Ishikawa (cell line): ENCODE measurements at regions not wholly inside any gene's neighbourhood (a gene's known extent, or its start where the extent isn't known, plus 50 kb on each side); places are given as distances from the start of the nearest gene placed in this dataset.

ENCODE experiments used
- CEBPB ChIP-seq: IDR thresholded peaks from 2 replicates; pipeline ENCODE4 v1.6.1; 2012
- CREB1 ChIP-seq: IDR thresholded peaks from 2 replicates; pipeline ENCODE4 v1.6.1; 2012; ENCODE audit warnings: low read depth
- EGR1 ChIP-seq: IDR thresholded peaks from 2 replicates; pipeline ENCODE4 v1.6.1; 2012
- EP300 ChIP-seq: IDR thresholded peaks from 2 replicates; pipeline ENCODE4 v1.6.1; 2012; ENCODE audit warnings: borderline replicate concordance
- FOXM1 ChIP-seq: IDR thresholded peaks from 2 replicates; pipeline ENCODE4 v1.6.1; 2012; ENCODE audit warnings: low read depth, borderline replicate concordance
- MAX ChIP-seq: IDR thresholded peaks from 2 replicates; pipeline ENCODE4 v1.6.1; 2012
- NFIC ChIP-seq: IDR thresholded peaks from 2 replicates; pipeline ENCODE4 v1.6.1; 2012
- RAD21 ChIP-seq: IDR thresholded peaks from 2 replicates; pipeline ENCODE4 v1.6.1; 2012; ENCODE audit warnings: low read depth
- TAF1 ChIP-seq: IDR thresholded peaks from 2 replicates; pipeline ENCODE4 v1.6.1; 2012; ENCODE audit warnings: low read depth, mild to moderate bottlenecking
- TCF12 ChIP-seq: IDR thresholded peaks from 2 replicates; pipeline ENCODE4 v1.6.1; 2012; ENCODE audit warnings: low read depth
- TEAD4 ChIP-seq: IDR thresholded peaks from 2 replicates; pipeline ENCODE4 v1.6.1; 2012
- USF1 ChIP-seq: IDR thresholded peaks from 2 replicates; pipeline ENCODE4 v1.6.1; 2012
- YY1 ChIP-seq: IDR thresholded peaks from 2 replicates; pipeline ENCODE4 v1.6.1; 2012; ENCODE audit warnings: low read depth
- ZBTB7A ChIP-seq: IDR thresholded peaks from 2 replicates; pipeline ENCODE4 v1.6.1; 2012; ENCODE audit warnings: low read depth
- TF ChIP-seq, protein P1 (sequence below): IDR thresholded peaks from 2 replicates; pipeline ENCODE4 v1.6.1; 2012; ENCODE audit warnings: low read depth, mild to moderate bottlenecking

DNA sequence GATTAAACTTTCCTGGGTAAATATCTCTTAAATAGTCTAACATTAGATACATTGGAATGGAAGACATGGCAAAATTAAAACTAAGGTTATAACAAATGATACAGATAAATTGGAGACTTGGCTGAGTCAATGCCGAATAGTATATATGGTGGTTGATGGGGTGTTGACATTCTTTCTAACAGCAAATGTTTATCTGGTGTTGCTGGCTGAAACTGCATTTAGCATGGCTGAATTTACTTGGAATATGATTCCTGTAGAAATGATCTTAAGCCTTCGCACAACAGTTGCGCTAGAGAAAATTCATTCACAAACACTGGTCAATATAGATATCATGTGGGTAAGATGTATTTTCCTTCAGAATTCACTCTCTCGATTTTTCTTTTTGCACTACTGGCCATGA, 646.0 kb upstream of the CXADR start:
- TF ChIP-seq, protein P1, sequence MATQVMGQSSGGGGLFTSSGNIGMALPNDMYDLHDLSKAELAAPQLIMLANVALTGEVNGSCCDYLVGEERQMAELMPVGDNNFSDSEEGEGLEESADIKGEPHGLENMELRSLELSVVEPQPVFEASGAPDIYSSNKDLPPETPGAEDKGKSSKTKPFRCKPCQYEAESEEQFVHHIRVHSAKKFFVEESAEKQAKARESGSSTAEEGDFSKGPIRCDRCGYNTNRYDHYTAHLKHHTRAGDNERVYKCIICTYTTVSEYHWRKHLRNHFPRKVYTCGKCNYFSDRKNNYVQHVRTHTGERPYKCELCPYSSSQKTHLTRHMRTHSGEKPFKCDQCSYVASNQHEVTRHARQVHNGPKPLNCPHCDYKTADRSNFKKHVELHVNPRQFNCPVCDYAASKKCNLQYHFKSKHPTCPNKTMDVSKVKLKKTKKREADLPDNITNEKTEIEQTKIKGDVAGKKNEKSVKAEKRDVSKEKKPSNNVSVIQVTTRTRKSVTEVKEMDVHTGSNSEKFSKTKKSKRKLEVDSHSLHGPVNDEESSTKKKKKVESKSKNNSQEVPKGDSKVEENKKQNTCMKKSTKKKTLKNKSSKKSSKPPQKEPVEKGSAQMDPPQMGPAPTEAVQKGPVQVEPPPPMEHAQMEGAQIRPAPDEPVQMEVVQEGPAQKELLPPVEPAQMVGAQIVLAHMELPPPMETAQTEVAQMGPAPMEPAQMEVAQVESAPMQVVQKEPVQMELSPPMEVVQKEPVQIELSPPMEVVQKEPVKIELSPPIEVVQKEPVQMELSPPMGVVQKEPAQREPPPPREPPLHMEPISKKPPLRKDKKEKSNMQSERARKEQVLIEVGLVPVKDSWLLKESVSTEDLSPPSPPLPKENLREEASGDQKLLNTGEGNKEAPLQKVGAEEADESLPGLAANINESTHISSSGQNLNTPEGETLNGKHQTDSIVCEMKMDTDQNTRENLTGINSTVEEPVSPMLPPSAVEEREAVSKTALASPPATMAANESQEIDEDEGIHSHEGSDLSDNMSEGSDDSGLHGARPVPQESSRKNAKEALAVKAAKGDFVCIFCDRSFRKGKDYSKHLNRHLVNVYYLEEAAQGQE: no peak
- no peak for TF ChIP-seq MAX
- no peak for TF ChIP-seq CREB1
- TF ChIP-seq USF1: no peak
- no peak for TF ChIP-seq NFIC
- no peak for TF ChIP-seq EP300
- TF ChIP-seq TAF1: no peak
- no peak for TF ChIP-seq YY1
- TF ChIP-seq CEBPB: no peak
- TF ChIP-seq TEAD4: no peak
- TF ChIP-seq RAD21: no peak
- no peak for TF ChIP-seq EGR1
- no peak for TF ChIP-seq TCF12
- no peak for TF ChIP-seq FOXM1
- TF ChIP-seq ZBTB7A: no peak

GRCh38 chr21:16870103-16870502, 642.7 kb upstream of the CXADR start:
- TF ChIP-seq NFIC (no peak), EGR1 (no peak), TCF12 (no peak), YY1 (no peak), MAX (no peak), FOXM1 (no peak), CREB1 (no peak), USF1 (no peak), CEBPB (peak; percentile 48; the same call in 1 of the 2 replicates)

- TF ChIP-seq FOXM1 (no peak), EGR1 (no peak), ZBTB7A (no peak), CEBPB (no peak), MAX (no peak)
Measured at GRCh38 chr21:16872616-16873015, 640.2 kb upstream of the CXADR start.

DNA sequence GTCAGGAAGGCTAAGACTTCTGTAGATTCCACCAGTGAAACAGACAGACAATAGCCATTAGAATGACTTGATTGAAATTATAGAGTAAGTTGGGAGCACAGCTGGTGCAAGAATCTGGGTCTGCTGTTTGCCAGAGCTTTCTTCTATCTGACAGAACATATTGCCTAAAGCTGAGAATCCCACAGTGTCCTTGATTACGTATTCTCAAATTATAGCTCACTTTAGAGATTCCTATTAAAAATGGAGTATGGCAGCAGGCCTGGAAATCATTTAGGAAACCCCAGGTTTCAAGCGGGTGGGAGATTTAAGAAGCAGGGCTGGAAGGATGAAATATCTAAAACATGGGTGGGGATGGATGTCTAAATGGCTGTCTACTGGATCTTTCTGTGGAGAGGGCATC, 639.7 kb upstream of the CXADR start:
- TF ChIP-seq CEBPB: no peak
- TF ChIP-seq CREB1: no peak
- no peak for TF ChIP-seq EP300
- TF ChIP-seq ZBTB7A: no peak
- TF ChIP-seq RAD21: no peak
- no peak for TF ChIP-seq USF1
- TF ChIP-seq NFIC: no peak
- TF ChIP-seq, protein P1: no peak
- TF ChIP-seq EGR1: no peak
- TF ChIP-seq TCF12: no peak
- TF ChIP-seq MAX: no peak
- no peak for TF ChIP-seq YY1
- TF ChIP-seq TAF1: no peak
- no peak for TF ChIP-seq TEAD4
- no peak for TF ChIP-seq FOXM1

DNA sequence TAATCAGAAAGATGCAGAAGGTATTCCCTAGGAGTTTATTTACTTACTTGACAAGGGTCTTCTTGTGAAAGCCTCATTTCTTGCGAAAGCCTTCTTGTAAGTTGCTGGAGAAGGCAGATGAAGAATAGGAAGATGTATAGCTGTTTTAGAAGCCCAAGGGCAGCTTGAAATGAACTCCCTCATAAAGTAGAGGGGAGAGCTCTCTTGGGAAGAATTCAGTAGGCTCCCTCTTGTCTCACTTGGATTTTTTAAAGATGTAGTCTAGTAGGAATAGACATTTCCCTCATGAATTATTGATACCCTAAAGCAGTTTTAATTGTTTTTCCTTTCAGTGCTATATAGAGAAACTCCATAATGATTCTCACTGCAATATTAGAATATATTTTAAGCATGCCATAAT, 639.2 kb upstream of the CXADR start:
- TF ChIP-seq TEAD4 (no peak), YY1 (no peak)

DNA sequence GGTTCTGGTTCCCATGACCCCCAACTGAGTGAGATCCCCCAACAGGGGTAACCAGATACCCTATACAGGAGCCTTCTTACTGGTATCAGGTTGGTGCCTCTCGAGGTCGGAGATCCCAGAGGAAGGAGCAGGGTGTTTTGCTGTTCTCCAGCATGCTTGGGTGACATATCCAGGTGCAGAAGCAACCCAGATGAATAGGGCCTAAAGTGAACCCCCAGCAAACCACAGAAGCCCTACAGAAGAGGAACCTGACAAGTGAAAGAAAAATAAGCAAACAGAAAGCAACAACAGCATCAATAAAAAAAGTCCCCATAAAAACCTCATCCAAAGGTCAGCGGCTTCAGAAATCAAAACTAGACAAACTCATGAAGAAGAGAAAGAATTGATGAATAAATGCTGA, 633.4 kb upstream of the CXADR start:
- no peak for TF ChIP-seq FOXM1
